ENCODE measurements at regions not wholly inside any gene's neighbourhood (a gene's known extent, or its start where the extent isn't known, plus 50 kb on each side); places are given as distances from the start of the nearest gene placed in this dataset.

GRCh38 chr6:141134723-141135122, 998.0 kb upstream of the GJE1 start:
- H3K27ac ChIP-seq = no peak overlapping the region
- no peaks in the 10 kb centered on the region for H3K9me3 ChIP-seq (ENCODE audit: insufficient read depth, low read depth)
- no peaks in the 10 kb centered on the region for H3F3A ChIP-seq (ENCODE audit: insufficient read depth, low read depth)
- intact Hi-C loops (cut with micrococcal nuclease; ENCODE audit: unreplicated experiment) = no loop called here
- POLR2A ChIA-PET (ENCODE audit: unreplicated experiment) = no interaction called here
- no peak for DNase-seq
- TF ChIP-seq CTCF (conservative IDR thresholded peaks at IDR 0.05) (no peak), EZH2 (IDR thresholded peaks at IDR 0.05; ENCODE audit: low read depth) (no peak)
- BruUV-seq (replicated peaks) = no TSS peak
- no peaks in the 10 kb centered on the region for H3K4me1 ChIP-seq (replicated peaks; ENCODE audit: insufficient read depth)
- no peak overlapping the region for H3K4me2 ChIP-seq
- H3K9me2 ChIP-seq (ENCODE audit: insufficient read depth) = no peaks in the 10 kb centered on the region
- CTCF ChIA-PET = no interaction called here
- no peak overlapping the region for H2AFZ ChIP-seq
- H4K20me1 ChIP-seq (ENCODE audit: insufficient read depth) = no peaks in the 10 kb centered on the region
- H3K36me3 ChIP-seq (ENCODE audit: low read depth) = no peaks in the 10 kb centered on the region
- no peaks in the 10 kb centered on the region for H3K27me3 ChIP-seq (ENCODE audit: insufficient read depth, low read depth)
- H3K79me2 ChIP-seq (ENCODE audit: low read depth) = no peaks in the 10 kb centered on the region
- no peak overlapping the region for H3K4me3 ChIP-seq

GRCh38 chr6:141133836-141134235, 998.9 kb upstream of the GJE1 start:
- no peaks in the 10 kb centered on the region for H3K27me3 ChIP-seq (ENCODE audit: insufficient read depth, low read depth)
- intact Hi-C loops (cut with micrococcal nuclease; ENCODE audit: unreplicated experiment) = no loop called here
- H3K36me3 ChIP-seq (ENCODE audit: low read depth) = no peaks in the 10 kb centered on the region
- H3K4me2 ChIP-seq = no peak overlapping the region
- H3K4me1 ChIP-seq (replicated peaks; ENCODE audit: insufficient read depth) = no peaks in the 10 kb centered on the region
- H3K9me2 ChIP-seq (ENCODE audit: insufficient read depth) = no peaks in the 10 kb centered on the region; the same call in 1 of the 2 replicates
- POLR2A ChIA-PET (ENCODE audit: unreplicated experiment) = no interaction called here
- no peaks in the 10 kb centered on the region for H3K79me2 ChIP-seq (ENCODE audit: low read depth)
- H2AFZ ChIP-seq = no peak overlapping the region
- no TSS peak for BruUV-seq (replicated peaks)
- no peak for TF ChIP-seq EZH2 (IDR thresholded peaks at IDR 0.05; ENCODE audit: low read depth)
- TF ChIP-seq CTCF (conservative IDR thresholded peaks at IDR 0.05) = no peak
- H3F3A ChIP-seq (ENCODE audit: insufficient read depth, low read depth) = no peaks in the 10 kb centered on the region
- CTCF ChIA-PET = no interaction called here
- no peaks in the 10 kb centered on the region for H4K20me1 ChIP-seq (ENCODE audit: insufficient read depth)
- no peak for DNase-seq
- H3K4me3 ChIP-seq = no peak overlapping the region
- H3K9me3 ChIP-seq (ENCODE audit: insufficient read depth, low read depth) = no peaks in the 10 kb centered on the region
- no peak overlapping the region for H3K27ac ChIP-seq

- no peak for DNase-seq
- Histone ChIP-seq H3K79me2 (ENCODE audit: low read depth) (no peaks in the 10 kb centered on the region), H3K9me3 (ENCODE audit: insufficient read depth, low read depth) (no peaks in the 10 kb centered on the region), H3K27me3 (ENCODE audit: insufficient read depth, low read depth) (no peaks in the 10 kb centered on the region), H3K4me3 (no peak overlapping the region), H3K36me3 (ENCODE audit: low read depth) (no peaks in the 10 kb centered on the region), H3K4me2 (no peak overlapping the region), H2AFZ (no peak overlapping the region), H3F3A (ENCODE audit: insufficient read depth, low read depth) (no peaks in the 10 kb centered on the region), H3K4me1 (replicated peaks; ENCODE audit: insufficient read depth) (no peaks in the 10 kb centered on the region), H4K20me1 (ENCODE audit: insufficient read depth) (no peaks in the 10 kb centered on the region), H3K27ac (no peak overlapping the region), H3K9me2 (ENCODE audit: insufficient read depth) (no peaks in the 10 kb centered on the region; the same call in 1 of the 2 replicates)
- BruUV-seq (replicated peaks) = no TSS peak
- CTCF ChIA-PET = no interaction called here
- intact Hi-C loops (cut with micrococcal nuclease; ENCODE audit: unreplicated experiment) = no loop called here
- TF ChIP-seq CTCF (conservative IDR thresholded peaks at IDR 0.05) (no peak), EZH2 (IDR thresholded peaks at IDR 0.05; ENCODE audit: low read depth) (no peak)
- POLR2A ChIA-PET (ENCODE audit: unreplicated experiment) = no interaction called here
These were observed 999.4 kb upstream of the GJE1 start for GRCh38 chr6:141133346-141133745.

Measured in PC-9 (cell line).